GM18508 (cell line): ENCODE measurements at regions not wholly inside any gene's neighbourhood (a gene's known extent, or its start where the extent isn't known, plus 50 kb on each side); places are given as distances from the start of the nearest gene placed in this dataset.
"Not testable (repeated sequence)": the region's sequence is repeated elsewhere in the genome, so short reads cannot be mapped to it uniquely, and the experiment has no call there.

Experiments used
- ATAC-seq: cut with Tn5 transposase; IDR thresholded peaks from one replicate; pipeline ENCODE4 v1.9.1; 2021; ENCODE audit warnings: moderate number of reproducible peaks; ENCODE audit not compliant: insufficient read depth, unreplicated experiment

DNA sequence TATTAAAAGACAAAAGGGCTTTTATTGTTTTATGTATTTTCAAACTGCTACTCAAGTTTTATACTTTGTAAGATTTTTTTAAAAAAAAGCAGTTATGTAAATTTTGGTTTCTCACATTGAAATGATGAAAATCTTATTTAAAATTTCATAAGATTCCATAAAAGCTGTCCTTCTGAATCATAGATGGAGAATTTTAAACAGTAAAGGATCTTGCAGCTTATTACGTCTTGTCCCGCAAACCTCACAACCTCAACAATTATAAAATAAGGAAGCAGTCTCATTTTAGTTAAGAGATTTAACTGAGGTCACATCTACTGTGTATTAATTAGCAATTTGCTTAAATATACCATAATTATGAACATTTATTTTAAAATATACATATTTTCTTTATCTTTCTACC, 581.0 kb upstream of the SPRY2 start:
- ATAC-seq, result no peak

GRCh38 chr13:80921541-80921940, 580.6 kb upstream of the SPRY2 start:
- no peak for ATAC-seq

DNA sequence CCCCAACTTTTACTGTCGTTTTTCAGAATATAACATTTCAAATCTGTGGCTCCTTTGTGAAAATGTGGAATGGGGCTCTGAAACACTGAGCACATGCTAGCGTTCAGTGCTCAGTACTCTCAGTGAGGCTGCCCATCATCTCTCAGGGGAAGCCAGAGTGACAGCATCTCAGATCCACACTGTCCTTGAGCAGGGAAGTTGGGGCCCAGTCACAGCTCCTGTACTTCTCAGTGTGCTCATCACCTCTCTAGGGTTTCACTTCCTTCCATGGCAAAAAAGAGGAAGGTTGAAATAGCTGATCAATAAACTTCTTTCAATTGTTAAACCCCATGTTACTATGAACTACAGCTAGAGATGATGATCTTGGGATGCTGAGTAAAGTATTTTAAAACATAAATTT, 565.9 kb upstream of the SPRY2 start:
- ATAC-seq, result no peak

- no peak for ATAC-seq
Observed at GRCh38 chr13:80904386-80904785, 563.5 kb upstream of the SPRY2 start.

GRCh38 chr13:80903911-80904310, 563.0 kb upstream of the SPRY2 start:
- ATAC-seq, result no peak

DNA sequence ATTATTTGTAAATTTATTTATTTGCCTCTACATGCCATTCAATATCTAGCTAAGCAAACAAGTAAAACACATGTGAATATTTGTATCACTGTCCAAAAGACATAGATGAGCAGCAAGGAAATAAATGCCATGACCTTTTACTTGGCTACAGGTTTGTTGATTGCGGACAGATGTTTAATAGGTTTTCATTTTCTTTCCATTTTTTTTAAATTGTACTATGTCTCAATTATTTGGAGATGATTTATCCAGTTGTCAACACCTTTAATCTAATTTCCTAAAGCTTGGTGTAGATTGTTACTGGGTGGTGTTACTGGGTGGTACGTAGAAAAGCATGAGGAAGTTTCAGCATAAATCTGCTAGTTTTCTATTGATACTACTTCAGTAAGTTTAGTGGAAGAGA, 560.6 kb upstream of the SPRY2 start:
- ATAC-seq, result no peak

DNA sequence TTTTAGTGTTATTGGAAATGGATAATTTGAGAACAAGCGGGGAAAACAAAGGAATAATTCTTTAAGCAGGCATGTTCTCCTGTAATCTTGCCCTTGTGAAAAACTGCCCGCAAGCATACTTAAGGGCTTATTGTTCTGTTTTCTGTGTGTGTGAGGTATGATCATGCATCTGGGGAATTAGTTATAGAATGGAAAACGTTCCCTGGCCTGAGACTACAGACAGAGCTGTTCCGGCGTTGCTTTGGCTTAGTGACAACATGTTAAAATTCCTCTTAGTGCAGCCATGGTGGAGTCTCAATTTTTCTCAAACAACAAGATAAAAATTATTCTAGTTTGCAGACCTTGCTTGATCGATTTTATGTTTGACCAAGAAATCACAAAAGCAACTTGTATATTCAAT, 560.2 kb upstream of the SPRY2 start:
- no peak for ATAC-seq

DNA sequence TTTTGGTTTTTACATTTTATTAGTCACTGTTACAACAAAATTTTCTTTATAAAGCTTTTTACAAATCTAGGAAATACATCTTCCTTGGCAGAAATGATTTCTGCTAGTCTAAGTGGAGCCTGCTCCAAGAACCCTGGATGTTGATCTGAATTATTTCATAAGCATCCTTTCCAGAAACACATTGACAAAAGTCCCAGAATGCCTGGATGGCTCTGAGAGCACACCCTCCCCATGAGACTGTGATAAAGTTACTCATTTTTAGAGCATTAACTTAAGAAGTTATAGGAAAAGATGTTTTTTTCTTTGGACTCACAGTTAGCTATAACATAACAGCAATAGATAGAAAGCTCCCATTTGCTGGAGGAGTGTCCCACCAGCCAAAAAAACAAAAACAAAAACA, 559.6 kb upstream of the SPRY2 start:
- no peak for ATAC-seq

DNA sequence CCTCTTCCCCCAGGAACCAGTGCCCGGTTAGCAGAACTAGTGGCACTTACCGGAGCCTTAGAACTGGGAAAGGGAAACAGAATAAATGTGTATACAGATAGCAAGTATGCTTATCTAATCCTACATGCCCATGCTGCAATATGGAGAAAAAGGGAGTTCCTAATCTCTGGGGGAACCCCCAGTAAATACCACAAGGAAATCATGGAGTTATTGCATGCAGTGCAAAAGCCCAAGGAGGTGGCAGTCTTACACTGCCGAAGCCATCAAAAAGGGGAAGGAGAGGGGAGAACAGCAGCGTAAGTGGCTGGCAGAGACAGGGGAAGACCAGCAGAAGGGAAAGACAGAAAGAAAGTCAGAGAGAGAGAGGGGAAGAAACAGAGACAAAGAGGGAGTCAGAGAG, 556.7 kb upstream of the SPRY2 start:
- not testable (repeated sequence) for ATAC-seq

DNA sequence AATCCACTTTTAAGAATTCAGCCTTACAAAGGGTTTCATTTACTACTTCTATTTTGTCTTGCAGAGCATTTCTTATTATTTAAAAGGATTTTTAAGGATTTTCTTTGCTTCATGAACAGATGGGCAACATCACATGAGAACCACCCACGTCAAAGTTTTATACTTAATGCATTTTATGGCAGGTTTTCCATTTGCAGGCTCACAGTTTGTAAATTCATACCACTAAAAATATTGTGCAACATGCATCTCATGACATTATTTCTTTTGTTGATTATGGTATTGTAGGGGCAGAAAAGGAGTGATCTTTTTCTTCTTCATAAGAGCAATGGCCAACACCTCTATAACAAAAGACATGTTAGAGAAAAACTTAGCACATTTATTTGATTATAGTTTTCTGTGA, 554.0 kb upstream of the SPRY2 start:
- ATAC-seq, result no peak

- ATAC-seq, result no peak
Observed at GRCh38 chr13:80889829-80890228, 548.9 kb upstream of the SPRY2 start.

DNA sequence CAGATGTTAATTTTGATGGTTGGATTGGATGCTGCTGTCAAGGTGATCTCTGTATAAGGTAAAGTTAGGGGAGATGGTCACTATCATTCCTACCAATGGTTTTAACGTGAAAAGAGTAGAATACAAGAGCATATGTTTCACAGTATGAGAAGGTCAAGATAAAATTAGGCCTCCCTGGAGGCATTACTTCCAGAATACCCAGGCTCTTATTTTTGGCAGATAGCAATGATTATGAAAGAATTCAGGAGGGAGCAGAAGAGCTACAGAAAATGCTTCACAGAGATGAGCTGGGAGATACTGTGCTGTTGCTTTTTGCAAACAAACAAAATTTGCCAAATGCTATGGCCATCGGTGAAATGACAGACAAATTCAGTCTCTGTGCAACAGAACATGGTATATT, 547.5 kb upstream of the SPRY2 start:
- ATAC-seq, result no peak

GRCh38 chr13:80884056-80884785, 543.3 kb upstream of the SPRY2 start:
- ATAC-seq, result no peak

DNA sequence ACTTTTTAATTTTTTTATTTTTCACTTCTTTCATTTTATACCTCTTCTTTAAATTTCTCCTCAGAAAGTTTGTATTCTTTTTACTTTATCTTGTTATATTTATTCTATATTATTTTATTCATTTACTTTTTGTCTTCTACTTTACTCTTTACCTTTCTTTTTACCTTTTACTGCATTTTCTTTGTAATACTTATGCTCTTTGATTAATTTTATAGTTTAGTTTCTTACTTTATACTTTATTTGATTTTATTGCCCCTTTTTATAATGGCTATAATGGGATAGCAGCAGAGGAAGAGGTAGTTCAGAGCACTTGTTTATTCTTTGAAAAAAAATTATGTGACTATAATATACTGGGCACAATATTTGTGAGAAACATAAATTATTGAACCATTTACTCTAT, 542.6 kb upstream of the SPRY2 start:
- ATAC-seq, result no peak

GRCh38 chr13:80881942-80882445, 541.1 kb upstream of the SPRY2 start:
- ATAC-seq, result no peak

DNA sequence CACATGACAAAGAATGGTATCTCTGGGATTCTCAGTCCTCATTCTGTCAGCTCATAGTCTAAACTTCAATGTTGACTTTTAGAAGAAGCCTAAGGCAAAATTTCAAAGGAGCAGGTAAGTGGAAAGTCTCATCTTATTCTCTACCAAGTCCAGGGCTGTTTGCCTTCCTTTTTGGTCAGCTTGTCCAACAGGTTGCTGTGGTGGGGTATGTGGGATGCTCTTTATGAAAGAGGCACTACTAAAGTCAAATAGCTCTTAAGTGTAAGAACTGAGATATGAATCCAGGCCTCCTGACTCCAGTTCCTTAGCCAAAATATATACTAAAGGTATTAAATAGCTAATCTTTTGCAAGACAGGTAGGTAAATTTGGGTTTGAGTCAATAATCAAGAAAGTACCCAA, 540.6 kb upstream of the SPRY2 start:
- no peak for ATAC-seq

- no peak for ATAC-seq
Observed at GRCh38 chr13:80881034-80881433, 540.1 kb upstream of the SPRY2 start.

GRCh38 chr13:80877944-80878241, 537.0 kb upstream of the SPRY2 start:
- no peak for ATAC-seq

- no peak for ATAC-seq
Observed at GRCh38 chr13:80877209-80877943, 536.5 kb upstream of the SPRY2 start.

- ATAC-seq, result no peak
Observed at GRCh38 chr13:80873589-80873988, 532.7 kb upstream of the SPRY2 start.

GRCh38 chr13:80871971-80872370, 531.0 kb upstream of the SPRY2 start:
- ATAC-seq, result not testable (repeated sequence)

- ATAC-seq, result no peak
Observed at GRCh38 chr13:80871481-80871880, 530.6 kb upstream of the SPRY2 start.
